ENCODE measurements at regions not wholly inside any gene's neighbourhood (a gene's known extent, or its start where the extent isn't known, plus 50 kb on each side); places are given as distances from the start of the nearest gene placed in this dataset.

DNA sequence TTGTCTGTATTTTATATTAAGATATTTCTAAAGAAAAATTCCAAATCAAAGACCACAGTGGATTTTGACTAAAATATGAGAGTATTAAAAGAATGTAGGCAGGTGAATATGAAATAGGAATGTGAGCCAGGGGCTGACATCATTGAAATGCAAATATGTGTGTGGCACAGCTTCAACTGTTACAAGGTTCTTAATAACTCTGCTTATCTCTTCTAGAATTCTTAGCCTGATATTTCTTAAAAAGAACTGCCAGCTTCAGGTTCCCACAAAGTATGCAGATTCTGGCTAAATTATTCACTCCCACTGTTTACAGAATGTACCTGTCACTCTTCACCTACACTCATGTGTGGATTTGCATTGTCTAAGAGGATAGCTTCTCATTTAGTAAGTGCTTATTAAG lies 274.4 kb downstream of the DIRAS2 start (continued):
- no peak for TF ChIP-seq IRF3 (IDR thresholded peaks at IDR 0.05; ENCODE audit: low read depth, low read length)
- no peak for TF ChIP-seq PBX3 (IDR thresholded peaks at IDR 0.05)
- no peak for TF ChIP-seq USF2 (IDR thresholded peaks at IDR 0.05; ENCODE audit: borderline replicate concordance, low read depth, low read length)
- no peak for TF ChIP-seq RFX5 (IDR thresholded peaks at IDR 0.05; ENCODE audit: low read length)
- TF ChIP-seq, protein P1, sequence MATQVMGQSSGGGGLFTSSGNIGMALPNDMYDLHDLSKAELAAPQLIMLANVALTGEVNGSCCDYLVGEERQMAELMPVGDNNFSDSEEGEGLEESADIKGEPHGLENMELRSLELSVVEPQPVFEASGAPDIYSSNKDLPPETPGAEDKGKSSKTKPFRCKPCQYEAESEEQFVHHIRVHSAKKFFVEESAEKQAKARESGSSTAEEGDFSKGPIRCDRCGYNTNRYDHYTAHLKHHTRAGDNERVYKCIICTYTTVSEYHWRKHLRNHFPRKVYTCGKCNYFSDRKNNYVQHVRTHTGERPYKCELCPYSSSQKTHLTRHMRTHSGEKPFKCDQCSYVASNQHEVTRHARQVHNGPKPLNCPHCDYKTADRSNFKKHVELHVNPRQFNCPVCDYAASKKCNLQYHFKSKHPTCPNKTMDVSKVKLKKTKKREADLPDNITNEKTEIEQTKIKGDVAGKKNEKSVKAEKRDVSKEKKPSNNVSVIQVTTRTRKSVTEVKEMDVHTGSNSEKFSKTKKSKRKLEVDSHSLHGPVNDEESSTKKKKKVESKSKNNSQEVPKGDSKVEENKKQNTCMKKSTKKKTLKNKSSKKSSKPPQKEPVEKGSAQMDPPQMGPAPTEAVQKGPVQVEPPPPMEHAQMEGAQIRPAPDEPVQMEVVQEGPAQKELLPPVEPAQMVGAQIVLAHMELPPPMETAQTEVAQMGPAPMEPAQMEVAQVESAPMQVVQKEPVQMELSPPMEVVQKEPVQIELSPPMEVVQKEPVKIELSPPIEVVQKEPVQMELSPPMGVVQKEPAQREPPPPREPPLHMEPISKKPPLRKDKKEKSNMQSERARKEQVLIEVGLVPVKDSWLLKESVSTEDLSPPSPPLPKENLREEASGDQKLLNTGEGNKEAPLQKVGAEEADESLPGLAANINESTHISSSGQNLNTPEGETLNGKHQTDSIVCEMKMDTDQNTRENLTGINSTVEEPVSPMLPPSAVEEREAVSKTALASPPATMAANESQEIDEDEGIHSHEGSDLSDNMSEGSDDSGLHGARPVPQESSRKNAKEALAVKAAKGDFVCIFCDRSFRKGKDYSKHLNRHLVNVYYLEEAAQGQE (IDR thresholded peaks at IDR 0.05; ENCODE audit: low read depth, low read length), result no peak
- no peak for TF ChIP-seq GATA2 (CRISPR knock-in tag; IDR thresholded peaks at IDR 0.05)

- POLR2A ChIA-PET, result no interaction called here
- Histone ChIP-seq H3K9ac (no peak overlapping the region), H2AFZ (ENCODE audit: low read depth) (no peak overlapping the region), H3K27me3 (ENCODE audit: insufficient read depth) (no peaks in the 10 kb centered on the region), H3K9me2 (no peaks in the 10 kb centered on the region), H3K27ac (ENCODE audit: low read depth in 2 of 2, low read length in 1 of 2) (no peak overlapping the region), H3K79me2 (ENCODE audit: insufficient read depth) (no peaks in the 10 kb centered on the region), H3K4me3 (ENCODE audit: low read depth in 2 of 2, low read length in 1 of 2) (no peak overlapping the region), H3K36me3 (replicated peaks in 1 of 2; ENCODE audit: control insufficient read depth in 1 of 2, insufficient read depth in 2 of 2, low read length in 1 of 2) (no peaks in the 10 kb centered on the region), H3K4me2 (no peak overlapping the region), H3K9me3 (no peaks in the 10 kb centered on the region), H4K20me1 (ENCODE audit: insufficient read depth) (no peaks in the 10 kb centered on the region), H3K4me1 (ENCODE audit: control insufficient read depth in 1 of 2, insufficient read depth in 2 of 2, low read depth in 1 of 2, low read length in 1 of 2) (no peaks in the 10 kb centered on the region; a peak in 1 of 4 replicates), H3F3A (replicated peaks; ENCODE audit: insufficient read depth) (no peaks in the 10 kb centered on the region)
- TF ChIP-seq NRF1 (IDR thresholded peaks at IDR 0.05; ENCODE audit: low read depth, low read length), result no peak
- no peak for TF ChIP-seq CHD2 (IDR thresholded peaks at IDR 0.05; ENCODE audit: low read length, partially characterized antibody)
- DNase-seq, result no peak
- 43% methylated on average over 2 of the region's 4 CpGs for WGBS (ENCODE audit: low lambda C conversion rate)
- CTCF ChIA-PET, result interaction anchor here (1.2 kb wide), 1 partner anchor 274 kb away, joined by 3 read pairs; the partner anchor contains the start of gene DIRAS2
Measured at GRCh38 chr9:90368928-90369327, 273.7 kb downstream of the DIRAS2 start.

Measured in SK-N-SH (cell line).